ENCODE measurements at regions not wholly inside any gene's neighbourhood (a gene's known extent, or its start where the extent isn't known, plus 50 kb on each side); places are given as distances from the start of the nearest gene placed in this dataset.

DNA sequence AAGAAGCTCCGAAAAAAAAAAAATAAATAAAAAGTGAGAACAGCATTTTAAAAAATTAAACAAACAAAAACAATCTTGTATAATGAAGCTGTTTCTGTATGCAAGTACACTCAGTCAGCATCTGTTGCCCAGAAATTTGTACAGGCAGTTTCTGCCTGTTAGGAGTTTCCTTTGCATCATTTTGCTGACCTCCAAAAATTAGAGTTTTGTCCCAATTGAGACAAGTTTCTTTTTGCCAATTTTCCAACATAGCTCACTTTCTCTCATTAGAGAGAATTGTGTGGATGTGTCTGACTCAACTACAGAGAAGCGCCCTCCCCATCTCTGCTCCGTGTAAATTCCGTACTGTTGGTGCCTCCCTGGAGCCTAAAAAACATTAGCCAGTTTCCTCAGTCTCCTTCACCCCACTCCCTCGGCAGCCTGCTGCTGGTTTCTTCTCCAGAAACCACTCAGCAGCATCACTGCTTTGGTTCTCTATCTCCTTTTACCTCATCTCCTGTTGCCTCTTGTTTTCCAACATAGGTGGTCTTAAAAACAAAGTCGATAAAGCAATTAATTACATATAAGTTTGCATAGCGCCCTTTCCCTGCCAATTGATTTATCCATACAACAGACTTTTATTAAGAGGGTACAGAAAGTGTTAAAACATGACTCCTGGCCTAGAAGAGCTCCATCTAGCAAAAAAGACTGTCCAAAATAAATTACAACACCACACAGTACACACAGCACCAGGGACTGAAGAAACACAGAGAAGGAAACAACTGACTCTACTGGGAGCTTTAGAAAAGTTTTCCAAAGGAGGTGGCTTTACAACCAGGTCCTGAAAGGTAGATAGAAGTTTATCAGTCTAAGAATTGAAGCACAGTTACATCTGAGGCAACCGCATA is 286.7 kb downstream of the SHOX2 start:
- H2AFZ ChIP-seq (ENCODE audit: low read length), result peak overlapping the region; percentile 97
- no peak for DNase-seq (ENCODE audit: low read depth in 1 of 2, low spot score in 2 of 2)

More for the DNA sequence above, 286.7 kb downstream of the SHOX2 start:
- POLR2A ChIA-PET (ENCODE audit: partially characterized antibody), result interaction anchor here (0.7 kb wide), 1 partner anchor 213 kb away, joined by 3 read pairs; no protein-coding TSS in a partner anchor
- H3K4me2 ChIP-seq (ENCODE audit: insufficient read depth in 1 of 2, low read depth in 2 of 2, low read length in 2 of 2), result peak overlapping the region; percentile 4 to 23; a peak in 1 of 4 replicates
- H3K4ac ChIP-seq (replicated peaks; ENCODE audit: insufficient read length, low read depth, low read length), result no peak overlapping the region
- no peaks in the 10 kb centered on the region for H3K79me1 ChIP-seq (ENCODE audit: low read depth, low read length)
- FAIRE-seq, result peak; percentile 69
- H4K20me1 ChIP-seq (replicated peaks in 1 of 2; ENCODE audit: control insufficient read depth in 1 of 2, insufficient read depth in 2 of 2, low read length in 2 of 2), result no peaks in the 10 kb centered on the region
- H3K14ac ChIP-seq (ENCODE audit: insufficient read length), result no peak overlapping the region
- 0 out of 2 replicates have a peak overlapping the region, but pooled peaks have one; percentile 12 for H2BK15ac ChIP-seq (ENCODE audit: low read length)
- no peak overlapping the region for H3K23ac ChIP-seq (ENCODE audit: insufficient read length)
- H3K36me3 ChIP-seq (ENCODE audit: control insufficient read depth in 2 of 4, insufficient read depth in 4 of 4, low read length in 3 of 4), result no peaks in the 10 kb centered on the region
- H2BK20ac ChIP-seq (ENCODE audit: low read length), result no peak overlapping the region
- H3K23me2 ChIP-seq (ENCODE audit: low read depth, low read length), result no peaks in the 10 kb centered on the region
- TF ChIP-seq SIN3A (conservative IDR thresholded peaks at IDR 0.05 in 1 of 2, IDR thresholded peaks at IDR 0.05 in 1 of 2; ENCODE audit: low read depth in 1 of 2, low read length in 2 of 2) (no peak), CTBP2 (IDR thresholded peaks at IDR 0.05; ENCODE audit: borderline replicate concordance, insufficient read depth, insufficient read length, low read length) (no peak), JUN (IDR thresholded peaks at IDR 0.05; ENCODE audit: low read depth, low read length) (no peak), EGR1 (IDR thresholded peaks at IDR 0.05; ENCODE audit: borderline replicate concordance, low read depth, low read length) (no peak), POLR2A (IDR thresholded peaks at IDR 0.05; ENCODE audit: control extremely low read depth in 1 of 2, low read depth in 2 of 2, low read length in 2 of 2) (no peak), HDAC2 (IDR thresholded peaks at IDR 0.05; ENCODE audit: borderline replicate concordance in 1 of 2, low read depth in 2 of 2, low read length in 2 of 2) (no peak), SIX5 (IDR thresholded peaks at IDR 0.05; ENCODE audit: low read depth, low read length) (no peak), CHD1 (IDR thresholded peaks at IDR 0.05; ENCODE audit: low read depth, low read length) (no peak)
- no peak overlapping the region for H4K8ac ChIP-seq (ENCODE audit: extremely low read depth, insufficient read depth, low read length)
- 56% methylated on average over 8 of the region's 8 CpGs; no CpG with 5 or more reads in 1 of the 2 experiments for WGBS, 2 experiments (ENCODE audit: extremely low coverage in 1 of 2, insufficient coverage in 1 of 2, insufficient read length in 1 of 2, insufficient replicate concordance in 2 of 2, low coverage in 1 of 2, low lambda C conversion rate in 2 of 2, missing lambda C conversion rate in 1 of 2)
- H3K27me3 ChIP-seq (replicated peaks in 1 of 4; ENCODE audit: control insufficient read depth in 3 of 4, extremely low read depth in 1 of 4, insufficient read depth in 3 of 4, low read length in 3 of 4), result no peaks in the 10 kb centered on the region
- no peak overlapping the region for H2BK12ac ChIP-seq (ENCODE audit: low read depth, low read length)
- H2BK5ac ChIP-seq (ENCODE audit: low read depth, low read length), result no peak overlapping the region
- H3K4me1 ChIP-seq (replicated peaks in 1 of 4; ENCODE audit: control insufficient read depth in 3 of 4, insufficient read depth in 4 of 4, low read length in 3 of 4), result no peaks in the 10 kb centered on the region; a peak in 1 of 7 replicates
- CTCF ChIA-PET (ENCODE audit: partially characterized antibody), result interaction anchor here (0.8 to 1.7 kb wide), 5 partner anchors 9 to 64 kb away, joined by 3 to 4 read pairs (median 4); no protein-coding TSS in a partner anchor
- H3K18ac ChIP-seq (ENCODE audit: extremely low read depth, low read length), result no peak overlapping the region
- H2AK5ac ChIP-seq (ENCODE audit: low read depth, low read length), result no peak overlapping the region
- peak overlapping the region in 1 of 4 experiments; percentile 8; a peak in 1 of 8 replicates for H3K4me3 ChIP-seq (ENCODE audit: extremely low read depth in 1 of 4, insufficient read depth in 2 of 4, low read depth in 3 of 4, low read length in 4 of 4)
- peak overlapping the region; percentile 32 for H4K91ac ChIP-seq (replicated peaks; ENCODE audit: insufficient read length, low read length)
- 0 out of 7 replicates have a peak overlapping the region, but pooled peaks of 1 of the 4 experiments have one; percentile 33 for H3K9ac ChIP-seq (replicated peaks in 1 of 4; ENCODE audit: extremely low read depth in 1 of 4, low read depth in 3 of 4, low read length in 3 of 4)
- no peaks in the 10 kb centered on the region for H3K9me3 ChIP-seq (ENCODE audit: insufficient read depth in 2 of 2, low read depth in 1 of 2, low read length in 1 of 2)
- H3K79me2 ChIP-seq (ENCODE audit: control insufficient read depth in 1 of 2, insufficient read depth in 2 of 2, low read length in 2 of 2), result no peaks in the 10 kb centered on the region
- no peak overlapping the region for H3K27ac ChIP-seq (ENCODE audit: low read depth, low read length)
- H3K56ac ChIP-seq (replicated peaks; ENCODE audit: insufficient read length, low read depth, low read length), result no peak overlapping the region
- H2BK120ac ChIP-seq (replicated peaks; ENCODE audit: low read depth, low read length), result no peak overlapping the region
- no peak overlapping the region for H4K5ac ChIP-seq (ENCODE audit: insufficient read length, low read depth, low read length)
